ENCODE measurements at regions not wholly inside any gene's neighbourhood (a gene's known extent, or its start where the extent isn't known, plus 50 kb on each side); places are given as distances from the start of the nearest gene placed in this dataset.

DNA sequence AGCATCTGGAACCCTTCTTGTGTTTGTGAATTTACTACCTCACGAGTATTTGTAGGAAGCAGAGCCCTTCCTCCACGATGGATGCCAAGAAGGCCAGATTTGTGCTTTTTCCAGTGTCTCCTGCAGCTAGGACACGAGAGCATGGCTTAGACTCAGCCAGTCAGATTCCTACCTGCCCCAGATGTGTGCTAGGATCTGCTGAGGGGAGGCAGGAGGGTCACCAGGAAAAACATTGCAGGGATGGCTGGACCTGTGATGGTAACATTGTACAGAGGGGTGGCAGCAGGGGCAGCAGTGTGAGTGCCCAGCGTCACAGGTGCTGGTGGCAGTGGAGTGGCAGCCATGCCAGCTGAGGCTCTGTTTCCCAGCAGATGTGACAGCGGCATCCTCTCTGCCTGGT is 285.3 kb downstream of the FAM43A start:
- TF ChIP-seq POLR2AphosphoS5 (IDR thresholded peaks at IDR 0.05), result no peak
- no peak for TF ChIP-seq TAF1 (IDR thresholded peaks at IDR 0.05; ENCODE audit: low read depth)
- TF ChIP-seq MXI1 (conservative IDR thresholded peaks at IDR 0.05; ENCODE audit: poor library complexity, severe bottlenecking), result no peak
- no peak for TF ChIP-seq RAD21 (conservative IDR thresholded peaks at IDR 0.05)
- no peak for TF ChIP-seq EZH2 (IDR thresholded peaks at IDR 0.05; ENCODE audit: borderline replicate concordance, insufficient read depth, low read length, poor library complexity, severe bottlenecking)
- TF ChIP-seq EP300 (conservative IDR thresholded peaks at IDR 0.05; ENCODE audit: poor library complexity, severe bottlenecking), result no peak
- no peak for TF ChIP-seq SMC3 (conservative IDR thresholded peaks at IDR 0.05; ENCODE audit: poor library complexity)
- TF ChIP-seq, protein P1, sequence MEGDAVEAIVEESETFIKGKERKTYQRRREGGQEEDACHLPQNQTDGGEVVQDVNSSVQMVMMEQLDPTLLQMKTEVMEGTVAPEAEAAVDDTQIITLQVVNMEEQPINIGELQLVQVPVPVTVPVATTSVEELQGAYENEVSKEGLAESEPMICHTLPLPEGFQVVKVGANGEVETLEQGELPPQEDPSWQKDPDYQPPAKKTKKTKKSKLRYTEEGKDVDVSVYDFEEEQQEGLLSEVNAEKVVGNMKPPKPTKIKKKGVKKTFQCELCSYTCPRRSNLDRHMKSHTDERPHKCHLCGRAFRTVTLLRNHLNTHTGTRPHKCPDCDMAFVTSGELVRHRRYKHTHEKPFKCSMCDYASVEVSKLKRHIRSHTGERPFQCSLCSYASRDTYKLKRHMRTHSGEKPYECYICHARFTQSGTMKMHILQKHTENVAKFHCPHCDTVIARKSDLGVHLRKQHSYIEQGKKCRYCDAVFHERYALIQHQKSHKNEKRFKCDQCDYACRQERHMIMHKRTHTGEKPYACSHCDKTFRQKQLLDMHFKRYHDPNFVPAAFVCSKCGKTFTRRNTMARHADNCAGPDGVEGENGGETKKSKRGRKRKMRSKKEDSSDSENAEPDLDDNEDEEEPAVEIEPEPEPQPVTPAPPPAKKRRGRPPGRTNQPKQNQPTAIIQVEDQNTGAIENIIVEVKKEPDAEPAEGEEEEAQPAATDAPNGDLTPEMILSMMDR (IDR thresholded peaks at IDR 0.05; ENCODE audit: poor library complexity, severe bottlenecking), result no peak
- TF ChIP-seq, protein P2, sequence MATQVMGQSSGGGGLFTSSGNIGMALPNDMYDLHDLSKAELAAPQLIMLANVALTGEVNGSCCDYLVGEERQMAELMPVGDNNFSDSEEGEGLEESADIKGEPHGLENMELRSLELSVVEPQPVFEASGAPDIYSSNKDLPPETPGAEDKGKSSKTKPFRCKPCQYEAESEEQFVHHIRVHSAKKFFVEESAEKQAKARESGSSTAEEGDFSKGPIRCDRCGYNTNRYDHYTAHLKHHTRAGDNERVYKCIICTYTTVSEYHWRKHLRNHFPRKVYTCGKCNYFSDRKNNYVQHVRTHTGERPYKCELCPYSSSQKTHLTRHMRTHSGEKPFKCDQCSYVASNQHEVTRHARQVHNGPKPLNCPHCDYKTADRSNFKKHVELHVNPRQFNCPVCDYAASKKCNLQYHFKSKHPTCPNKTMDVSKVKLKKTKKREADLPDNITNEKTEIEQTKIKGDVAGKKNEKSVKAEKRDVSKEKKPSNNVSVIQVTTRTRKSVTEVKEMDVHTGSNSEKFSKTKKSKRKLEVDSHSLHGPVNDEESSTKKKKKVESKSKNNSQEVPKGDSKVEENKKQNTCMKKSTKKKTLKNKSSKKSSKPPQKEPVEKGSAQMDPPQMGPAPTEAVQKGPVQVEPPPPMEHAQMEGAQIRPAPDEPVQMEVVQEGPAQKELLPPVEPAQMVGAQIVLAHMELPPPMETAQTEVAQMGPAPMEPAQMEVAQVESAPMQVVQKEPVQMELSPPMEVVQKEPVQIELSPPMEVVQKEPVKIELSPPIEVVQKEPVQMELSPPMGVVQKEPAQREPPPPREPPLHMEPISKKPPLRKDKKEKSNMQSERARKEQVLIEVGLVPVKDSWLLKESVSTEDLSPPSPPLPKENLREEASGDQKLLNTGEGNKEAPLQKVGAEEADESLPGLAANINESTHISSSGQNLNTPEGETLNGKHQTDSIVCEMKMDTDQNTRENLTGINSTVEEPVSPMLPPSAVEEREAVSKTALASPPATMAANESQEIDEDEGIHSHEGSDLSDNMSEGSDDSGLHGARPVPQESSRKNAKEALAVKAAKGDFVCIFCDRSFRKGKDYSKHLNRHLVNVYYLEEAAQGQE (IDR thresholded peaks at IDR 0.05; ENCODE audit: borderline replicate concordance), result no peak
- Histone ChIP-seq H3K79me2 (replicated peaks; ENCODE audit: insufficient read depth, low read length) (no peaks in the 10 kb centered on the region), H3K9me3 (ENCODE audit: low read length) (no peaks in the 10 kb centered on the region), H4K20me1 (ENCODE audit: insufficient read depth) (no peaks in the 10 kb centered on the region), H3K27me3 (ENCODE audit: insufficient read depth, low read depth, low read length) (no peaks in the 10 kb centered on the region), H3K4me3 (ENCODE audit: low read length) (no peak overlapping the region), H3K9me2 (ENCODE audit: insufficient read depth, low read length) (no peaks in the 10 kb centered on the region), H3K9ac (ENCODE audit: low read length) (no peak overlapping the region), H3K36me3 (ENCODE audit: insufficient read depth, low read length) (no peaks in the 10 kb centered on the region), H3F3A (ENCODE audit: insufficient read depth, low read length, poor library complexity, severe bottlenecking) (no peaks in the 10 kb centered on the region), H2AFZ (ENCODE audit: low read depth, low read length) (no peak overlapping the region), H3K27ac (ENCODE audit: low read length) (no peak overlapping the region), H3K4me2 (ENCODE audit: low read length) (no peak overlapping the region)

DNA sequence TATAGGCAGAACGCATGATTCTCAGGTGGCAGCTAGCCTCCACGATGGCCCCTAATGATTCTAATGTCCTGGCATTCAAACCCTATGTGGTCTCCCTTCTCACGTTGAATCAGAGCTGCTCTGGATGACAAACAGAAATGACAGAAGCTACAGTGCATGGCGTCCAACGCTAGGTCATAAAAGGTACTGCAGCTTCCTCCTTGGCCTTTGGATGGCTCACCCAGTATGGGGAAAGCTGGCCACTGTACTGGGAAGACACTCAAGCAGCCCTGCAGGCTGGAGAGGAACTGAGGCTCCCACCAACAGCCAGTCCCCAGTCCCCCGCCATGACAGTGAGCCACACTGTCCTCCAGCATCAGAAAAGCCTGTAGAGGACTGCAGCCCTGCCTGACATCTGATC is 286.3 kb downstream of the FAM43A start:
- TF ChIP-seq POLR2AphosphoS5 (IDR thresholded peaks at IDR 0.05) (no peak), RAD21 (conservative IDR thresholded peaks at IDR 0.05) (no peak), SMC3 (conservative IDR thresholded peaks at IDR 0.05; ENCODE audit: poor library complexity) (no peak), EP300 (conservative IDR thresholded peaks at IDR 0.05; ENCODE audit: poor library complexity, severe bottlenecking) (no peak), MXI1 (conservative IDR thresholded peaks at IDR 0.05; ENCODE audit: poor library complexity, severe bottlenecking) (no peak), TAF1 (IDR thresholded peaks at IDR 0.05; ENCODE audit: low read depth) (no peak), EZH2 (IDR thresholded peaks at IDR 0.05; ENCODE audit: borderline replicate concordance, insufficient read depth, low read length, poor library complexity, severe bottlenecking) (no peak)
- TF ChIP-seq, protein P2 (IDR thresholded peaks at IDR 0.05; ENCODE audit: borderline replicate concordance), result no peak
- TF ChIP-seq, protein P1 (IDR thresholded peaks at IDR 0.05; ENCODE audit: poor library complexity, severe bottlenecking), result no peak
- H3K79me2 ChIP-seq (replicated peaks; ENCODE audit: insufficient read depth, low read length), result no peaks in the 10 kb centered on the region
- no peaks in the 10 kb centered on the region for H3K27me3 ChIP-seq (ENCODE audit: insufficient read depth, low read depth, low read length)
- no peaks in the 10 kb centered on the region for H3F3A ChIP-seq (ENCODE audit: insufficient read depth, low read length, poor library complexity, severe bottlenecking)
- H3K4me3 ChIP-seq (ENCODE audit: low read length), result no peak overlapping the region
- no peak overlapping the region for H3K27ac ChIP-seq (ENCODE audit: low read length)
- H3K9me2 ChIP-seq (ENCODE audit: insufficient read depth, low read length), result no peaks in the 10 kb centered on the region
- no peaks in the 10 kb centered on the region for H3K36me3 ChIP-seq (ENCODE audit: insufficient read depth, low read length)
- no peaks in the 10 kb centered on the region for H4K20me1 ChIP-seq (ENCODE audit: insufficient read depth)
- no peak overlapping the region for H3K9ac ChIP-seq (ENCODE audit: low read length)
- H3K9me3 ChIP-seq (ENCODE audit: low read length), result no peaks in the 10 kb centered on the region
- no peak overlapping the region for H2AFZ ChIP-seq (ENCODE audit: low read depth, low read length)
- no peak overlapping the region for H3K4me2 ChIP-seq (ENCODE audit: low read length)
